HG03139 (cell line): ENCODE measurements at regions not wholly inside any gene's neighbourhood (a gene's known extent, or its start where the extent isn't known, plus 50 kb on each side); places are given as distances from the start of the nearest gene placed in this dataset.
"Not testable (repeated sequence)": the region's sequence is repeated elsewhere in the genome, so short reads cannot be mapped to it uniquely, and the experiment has no call there.

Experiments
- ATAC-seq: cut with Tn5 transposase; IDR thresholded peaks from one replicate; pipeline ENCODE4 v1.9.1; 2021; ENCODE audit not compliant: unreplicated experiment

DNA sequence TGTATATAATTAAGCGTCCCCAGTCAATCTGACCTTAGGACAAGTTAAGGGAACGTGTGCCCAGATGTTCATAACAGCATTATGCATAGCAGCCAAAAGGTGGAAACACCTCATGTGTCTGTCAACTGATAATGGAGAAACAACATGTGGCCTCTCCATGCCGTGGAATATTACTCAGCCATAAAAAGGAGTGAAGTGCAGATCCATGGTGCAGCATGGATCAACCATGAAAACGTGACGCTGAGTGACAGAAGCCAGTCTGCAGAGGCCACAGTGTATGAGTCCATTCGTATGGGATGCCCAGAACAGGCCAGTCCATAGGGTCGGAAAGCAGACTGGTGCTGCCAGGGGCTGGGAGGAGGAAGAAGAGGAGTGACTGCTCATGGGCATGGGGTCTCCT is 161.0 kb upstream of the CIBAR2 start:
- no peak for ATAC-seq

DNA sequence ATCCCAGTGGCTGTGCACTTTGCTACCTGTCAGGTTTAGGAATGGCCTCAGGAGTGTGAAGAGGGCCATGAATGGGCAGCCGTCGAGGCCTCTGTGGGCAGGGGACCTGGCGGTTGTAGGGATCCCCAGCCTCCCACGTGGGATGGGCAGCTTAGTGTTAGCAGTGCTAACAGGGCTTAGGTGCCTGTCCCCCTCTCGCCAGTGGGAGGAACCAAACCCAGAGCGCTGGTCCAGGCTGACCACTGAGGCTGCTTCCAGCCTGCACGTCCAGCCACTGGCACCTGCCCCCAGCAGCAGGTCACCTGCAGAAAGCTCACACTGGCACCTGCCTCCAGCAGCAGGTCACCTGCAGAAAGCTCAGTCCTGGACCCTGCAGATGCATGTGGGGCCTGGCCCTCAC is 162.2 kb upstream of the CIBAR2 start:
- no peak for ATAC-seq

DNA sequence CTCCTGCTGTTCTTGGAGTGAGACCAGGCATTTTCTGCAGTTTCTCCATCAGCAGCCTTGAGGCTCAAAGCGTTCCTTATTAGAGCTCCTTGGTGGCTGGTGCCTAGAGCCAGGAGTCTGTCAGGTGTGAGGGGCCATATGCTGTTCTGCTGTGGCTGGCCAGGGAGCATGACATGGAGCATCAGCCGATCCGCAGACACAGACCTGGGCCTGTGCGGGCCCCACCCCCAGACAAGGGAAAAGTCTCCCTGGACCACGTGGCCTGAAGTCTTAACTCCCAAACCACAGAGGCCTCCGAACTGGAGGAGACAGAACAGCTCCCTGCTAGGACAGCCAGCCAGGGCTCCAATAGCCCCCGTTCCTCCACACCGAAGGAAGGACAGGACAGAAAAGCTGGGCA is 162.7 kb upstream of the CIBAR2 start:
- ATAC-seq: no peak

DNA sequence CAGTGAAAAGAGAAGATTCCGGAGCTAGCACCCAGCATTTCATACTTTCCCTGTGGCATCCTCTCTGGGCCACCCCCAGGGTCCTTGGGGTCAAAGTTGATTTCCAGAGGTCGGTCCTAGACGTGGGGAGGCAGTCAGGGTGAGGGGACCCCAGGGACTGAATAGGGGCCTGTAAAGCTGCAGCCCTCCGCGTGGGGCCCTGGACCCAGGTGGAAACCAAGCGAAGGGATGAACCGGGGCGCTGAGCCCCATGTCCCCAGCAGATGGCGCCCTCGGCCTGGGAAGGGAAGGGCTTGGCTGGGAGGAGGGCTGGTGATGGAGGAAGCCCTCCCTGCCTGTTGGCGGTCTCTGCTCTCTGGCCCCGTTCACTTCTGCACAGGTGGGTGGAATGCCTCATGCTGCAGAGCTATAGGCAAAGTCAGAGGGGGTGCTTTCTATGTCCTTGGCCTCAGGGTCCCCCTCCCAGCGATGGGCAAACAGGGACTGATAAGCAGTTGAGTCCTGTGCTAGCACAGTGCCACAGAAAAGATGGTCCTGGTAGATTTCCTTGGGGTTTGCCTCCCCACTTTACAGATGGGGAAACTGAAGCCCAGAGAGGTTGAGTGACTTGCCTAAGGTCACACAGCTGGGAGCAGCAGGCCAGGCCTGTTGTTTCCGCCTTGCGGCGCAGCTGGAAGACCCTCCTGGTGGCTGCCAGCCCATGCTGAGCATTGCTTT is 163.4 kb upstream of the CIBAR2 start:
- no peak for ATAC-seq

DNA sequence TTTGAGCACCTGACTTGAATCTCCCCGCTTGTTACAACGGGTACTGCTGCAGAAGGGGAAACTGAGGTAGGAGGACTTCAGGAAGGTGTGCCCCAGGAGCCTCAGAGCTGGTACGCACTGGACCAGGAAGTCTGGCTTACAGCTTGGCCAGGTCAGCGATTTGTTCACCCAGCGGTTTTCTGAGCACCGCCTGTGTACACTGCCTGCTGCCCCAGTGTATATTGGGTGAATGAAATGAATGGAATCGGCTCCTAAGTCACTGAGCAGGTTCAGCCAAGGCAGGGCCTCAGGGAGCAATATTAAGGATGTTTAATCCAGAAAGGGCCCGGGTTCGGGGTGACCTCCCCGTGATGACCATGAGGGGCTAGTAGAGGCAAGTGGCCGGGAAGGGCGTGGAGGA is 164.0 kb upstream of the CIBAR2 start:
- no peak for ATAC-seq

DNA sequence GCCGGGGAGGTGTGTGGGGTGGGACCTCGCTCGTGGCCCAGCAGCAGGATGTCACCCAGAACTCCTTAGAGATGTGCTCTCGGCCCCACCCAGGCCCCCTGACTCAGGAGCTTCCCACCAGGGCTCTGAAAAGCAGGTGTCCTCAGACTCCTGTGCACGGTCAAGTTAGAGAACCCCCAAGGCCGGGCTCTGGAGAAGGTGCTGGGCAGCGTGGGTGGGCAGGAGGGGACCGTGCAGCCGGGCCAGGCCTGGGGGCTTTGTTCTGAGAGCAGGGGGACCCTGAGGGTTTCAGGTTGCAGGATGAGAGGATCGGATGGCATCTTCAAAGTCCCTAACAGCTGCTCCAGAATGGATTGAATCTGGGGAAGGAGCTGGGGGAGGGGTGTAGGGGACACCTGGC is 164.4 kb upstream of the CIBAR2 start:
- no peak for ATAC-seq

DNA sequence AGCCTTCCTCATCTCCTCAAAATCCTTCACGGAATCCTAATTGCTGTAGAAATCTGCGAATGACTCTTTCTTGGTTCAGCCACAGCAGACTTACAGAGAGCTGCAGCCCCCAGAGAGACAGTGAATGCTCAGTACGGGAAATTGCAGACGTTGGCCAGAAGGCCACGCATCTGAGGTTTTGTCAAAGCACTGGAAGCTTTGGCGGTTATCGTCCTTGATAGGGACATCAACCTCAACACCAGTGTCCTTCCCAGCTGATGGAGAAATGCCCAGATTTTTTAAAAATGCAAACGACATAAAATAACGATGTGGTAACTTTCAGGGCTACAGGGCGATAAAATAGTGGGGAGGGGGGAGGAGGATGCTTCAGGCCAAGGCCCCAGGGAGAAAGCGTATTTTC is 166.6 kb upstream of the CIBAR2 start:
- ATAC-seq: no peak

DNA sequence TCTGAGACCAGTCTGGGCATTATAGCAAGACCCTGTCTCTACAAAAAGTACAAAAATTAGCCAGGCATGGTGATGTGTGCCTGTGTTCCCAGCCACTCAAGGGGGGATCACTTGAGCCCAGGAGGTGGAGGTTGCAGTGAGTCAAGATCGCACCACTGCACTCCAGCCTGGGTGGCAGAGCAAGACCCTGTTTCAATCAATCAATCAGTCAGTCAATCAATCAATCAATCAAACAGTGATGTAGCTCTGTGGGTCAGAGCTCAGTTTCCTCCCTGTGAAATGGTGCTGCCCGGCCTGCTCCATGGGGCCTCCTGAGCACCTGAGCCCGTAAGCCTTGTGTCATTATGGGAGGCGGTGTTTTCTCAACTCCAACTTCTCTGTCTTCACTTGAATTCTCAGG is 167.1 kb upstream of the CIBAR2 start:
- ATAC-seq: no peak

DNA sequence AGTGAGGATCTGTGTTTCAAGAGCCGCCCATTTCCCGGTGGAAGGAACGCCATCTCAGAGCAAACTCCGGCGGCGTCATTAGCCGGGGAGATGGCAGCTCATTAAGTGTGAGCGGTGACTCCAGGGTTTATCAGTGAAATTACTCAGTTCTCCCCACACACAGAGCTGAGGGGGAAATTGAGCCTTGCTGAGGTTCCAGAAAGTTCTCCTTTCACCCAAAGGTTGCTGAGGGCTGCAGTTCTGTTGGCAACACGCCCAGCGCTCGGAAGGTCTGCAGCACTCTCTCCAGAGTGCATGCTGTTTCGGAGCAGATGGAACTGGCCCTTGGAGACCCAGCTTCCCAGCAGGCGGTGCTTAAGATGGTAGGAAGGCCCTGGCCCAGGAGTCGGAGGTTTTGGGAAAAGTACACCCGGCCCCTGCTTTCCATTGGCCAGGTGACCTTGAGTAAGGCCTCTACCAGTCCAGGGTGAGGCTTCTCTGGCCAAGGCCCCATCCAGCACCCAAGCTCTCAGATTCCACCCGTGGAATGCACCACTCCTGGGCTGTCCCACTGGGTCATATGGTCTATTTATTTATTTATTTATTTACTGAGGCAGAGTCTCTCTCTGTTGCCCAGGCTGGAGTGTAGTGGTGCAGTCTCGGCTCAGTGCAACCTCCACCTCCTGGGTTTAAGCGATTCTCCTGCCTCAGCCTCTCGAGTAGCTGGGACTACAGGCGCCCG is 167.7 kb upstream of the CIBAR2 start:
- ATAC-seq: no peak

DNA sequence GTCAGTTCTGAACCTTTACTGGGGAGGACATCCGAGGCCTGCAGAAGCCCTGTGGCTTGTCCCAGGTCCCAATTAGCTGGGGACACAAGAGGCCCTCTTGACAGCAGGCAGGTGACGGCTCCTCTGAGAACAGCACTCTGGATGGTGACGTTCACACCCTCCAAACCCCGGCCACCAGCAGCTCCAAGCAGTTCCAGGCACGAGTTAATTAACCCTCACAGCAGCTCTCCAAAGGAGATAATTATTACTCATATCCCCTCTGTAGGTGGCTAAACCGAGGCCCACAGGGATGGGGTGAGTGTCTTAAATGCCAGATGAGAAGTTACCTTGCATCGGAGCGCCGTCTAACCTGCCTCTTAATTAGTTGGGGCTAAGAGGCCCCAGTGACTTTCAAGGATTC is 168.9 kb upstream of the CIBAR2 start:
- no peak for ATAC-seq

DNA sequence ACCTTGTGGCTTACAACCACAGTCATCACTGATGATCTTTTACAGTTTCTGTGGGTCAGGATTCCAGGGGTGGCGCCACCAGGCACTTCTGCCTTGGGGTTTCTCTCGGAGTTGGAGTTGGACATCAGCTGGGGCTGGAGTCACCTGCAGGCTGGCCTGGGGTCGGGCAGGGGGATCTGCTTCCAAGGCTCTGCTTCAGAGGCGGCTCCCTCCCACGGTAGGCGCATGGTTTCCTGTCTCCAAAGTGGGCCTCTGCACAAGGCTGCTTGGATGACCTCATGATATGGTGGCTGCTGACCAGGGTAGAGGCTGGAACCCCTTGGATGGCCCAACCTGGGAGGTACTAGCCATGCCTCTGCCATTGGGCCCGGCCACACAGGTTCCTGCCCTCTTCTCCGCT is 170.6 kb upstream of the CIBAR2 start:
- no peak for ATAC-seq

DNA sequence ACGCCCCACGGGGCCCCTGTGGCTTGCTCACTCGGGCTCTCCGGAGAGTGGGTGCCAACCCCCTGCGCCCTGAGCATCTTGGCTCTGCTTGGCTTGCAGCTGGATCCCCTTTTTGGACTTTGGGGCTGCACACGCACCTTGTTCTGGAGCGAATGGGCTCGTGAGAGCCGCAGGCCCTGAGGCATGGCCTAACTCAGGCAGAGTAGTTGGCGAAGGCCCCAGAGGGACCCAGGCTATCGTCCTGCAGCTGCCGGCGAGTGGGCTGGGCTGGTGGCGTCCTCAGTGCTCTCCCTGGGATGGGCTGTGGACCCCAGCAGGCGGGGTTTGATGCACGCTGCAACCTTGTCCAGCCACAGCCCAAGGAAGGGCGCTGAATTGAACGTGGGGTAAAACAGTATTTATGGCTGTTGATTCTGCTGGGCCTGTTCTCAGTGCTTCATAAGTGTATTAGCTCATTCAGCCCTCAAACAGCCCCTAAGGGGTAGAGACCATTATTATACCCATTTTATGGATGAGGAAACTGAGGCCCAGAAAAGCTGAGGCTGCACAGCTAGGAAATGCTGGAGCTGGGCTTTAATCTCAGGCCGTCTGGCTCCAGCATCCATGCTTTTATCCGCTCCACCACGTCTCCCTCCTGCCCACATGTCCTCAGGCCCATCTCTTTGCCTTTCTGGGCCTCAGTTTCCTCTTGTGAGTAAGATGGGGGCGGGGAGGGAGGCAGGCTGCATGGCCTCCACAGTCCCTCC is 171.2 kb upstream of the CIBAR2 start:
- ATAC-seq: no peak

DNA sequence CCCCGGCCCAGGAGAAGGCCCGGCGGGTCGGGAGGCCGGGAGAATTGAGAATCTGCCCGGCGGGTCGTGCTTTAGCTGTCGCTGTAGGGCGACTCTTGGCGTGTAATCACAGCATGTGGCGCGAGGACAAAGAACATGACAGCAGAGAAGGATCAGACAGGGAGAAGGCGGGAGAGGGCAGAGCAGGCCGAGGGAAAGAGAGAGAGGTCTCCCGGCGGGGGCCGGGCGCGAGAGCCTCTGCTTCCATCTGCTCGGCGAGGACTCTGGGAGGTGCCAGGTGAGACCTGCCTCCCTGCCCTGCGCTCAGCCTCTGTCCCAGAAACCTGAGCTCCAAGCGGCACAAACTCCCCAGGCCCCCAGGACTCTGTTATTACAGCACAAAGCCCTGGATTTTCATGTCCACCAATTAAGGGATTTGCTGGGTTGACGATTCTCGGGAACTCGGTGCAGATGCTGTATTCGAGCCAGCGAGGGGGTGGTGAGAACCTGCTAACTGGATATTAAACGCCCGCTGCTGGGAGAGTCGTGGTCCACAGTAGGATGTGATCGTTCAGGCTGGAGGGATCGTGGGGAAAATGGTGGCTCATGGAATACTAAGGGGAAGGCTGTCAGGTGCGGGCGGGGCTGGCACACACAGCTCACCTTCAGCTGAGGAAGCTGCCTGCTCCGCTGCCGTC is 172.0 kb upstream of the CIBAR2 start:
- ATAC-seq: no peak

DNA sequence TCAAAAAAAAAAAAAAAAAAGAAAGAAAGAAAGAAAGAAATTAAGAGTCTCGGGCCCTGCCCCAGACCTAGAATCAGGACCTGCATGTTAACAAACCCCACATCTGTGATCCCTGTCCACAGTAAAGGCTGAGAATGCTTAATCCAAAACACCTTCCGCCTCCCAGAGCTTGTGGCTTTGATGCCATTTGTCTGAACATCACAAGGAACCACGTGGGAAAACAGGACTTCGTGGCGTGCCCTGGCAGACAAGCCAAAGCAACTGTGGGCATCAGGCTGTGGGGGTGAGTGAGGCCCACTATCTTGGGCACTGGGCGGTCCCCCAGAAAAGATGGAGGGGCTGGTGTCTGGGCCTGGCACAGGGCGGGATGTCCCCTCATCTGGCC is 173.4 kb upstream of the CIBAR2 start:
- no peak for ATAC-seq

DNA sequence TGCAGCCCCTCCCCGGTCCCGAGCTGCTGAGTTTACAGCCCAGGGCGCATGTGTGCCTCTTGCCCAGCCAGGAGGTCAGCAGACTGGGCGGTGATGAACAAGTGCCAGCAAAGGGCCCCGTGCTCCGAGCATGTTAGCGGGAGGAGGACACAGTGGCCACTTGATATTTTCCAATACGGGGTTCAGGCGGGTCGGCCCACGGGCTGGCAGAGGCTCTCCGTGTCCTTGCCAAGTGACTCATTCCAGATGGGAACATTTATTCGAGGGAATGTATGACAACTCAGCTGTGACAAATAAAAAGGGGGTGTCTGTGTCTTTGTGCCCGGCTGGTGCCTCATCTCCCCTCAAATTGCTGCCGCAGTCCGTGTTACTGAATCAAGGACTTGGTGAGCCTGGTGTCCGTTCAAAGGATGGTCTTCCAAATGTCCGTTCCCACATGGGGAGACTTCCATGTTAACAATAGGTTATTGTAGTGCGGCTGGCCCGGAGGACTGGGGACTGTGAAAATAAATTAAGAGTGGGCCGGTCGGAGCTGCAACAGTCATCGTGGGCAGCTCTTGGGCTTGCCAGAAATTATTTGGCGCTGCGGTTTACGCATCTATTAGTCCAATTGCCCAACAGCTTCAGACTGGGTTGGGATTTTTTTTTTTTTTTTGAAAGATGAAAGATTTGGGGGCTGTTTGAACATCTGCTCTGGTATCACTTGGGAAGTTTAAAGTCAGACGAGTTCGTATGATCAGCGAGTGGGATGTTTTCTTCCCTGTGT is 174.0 kb upstream of the CIBAR2 start:
- ATAC-seq: no peak

DNA sequence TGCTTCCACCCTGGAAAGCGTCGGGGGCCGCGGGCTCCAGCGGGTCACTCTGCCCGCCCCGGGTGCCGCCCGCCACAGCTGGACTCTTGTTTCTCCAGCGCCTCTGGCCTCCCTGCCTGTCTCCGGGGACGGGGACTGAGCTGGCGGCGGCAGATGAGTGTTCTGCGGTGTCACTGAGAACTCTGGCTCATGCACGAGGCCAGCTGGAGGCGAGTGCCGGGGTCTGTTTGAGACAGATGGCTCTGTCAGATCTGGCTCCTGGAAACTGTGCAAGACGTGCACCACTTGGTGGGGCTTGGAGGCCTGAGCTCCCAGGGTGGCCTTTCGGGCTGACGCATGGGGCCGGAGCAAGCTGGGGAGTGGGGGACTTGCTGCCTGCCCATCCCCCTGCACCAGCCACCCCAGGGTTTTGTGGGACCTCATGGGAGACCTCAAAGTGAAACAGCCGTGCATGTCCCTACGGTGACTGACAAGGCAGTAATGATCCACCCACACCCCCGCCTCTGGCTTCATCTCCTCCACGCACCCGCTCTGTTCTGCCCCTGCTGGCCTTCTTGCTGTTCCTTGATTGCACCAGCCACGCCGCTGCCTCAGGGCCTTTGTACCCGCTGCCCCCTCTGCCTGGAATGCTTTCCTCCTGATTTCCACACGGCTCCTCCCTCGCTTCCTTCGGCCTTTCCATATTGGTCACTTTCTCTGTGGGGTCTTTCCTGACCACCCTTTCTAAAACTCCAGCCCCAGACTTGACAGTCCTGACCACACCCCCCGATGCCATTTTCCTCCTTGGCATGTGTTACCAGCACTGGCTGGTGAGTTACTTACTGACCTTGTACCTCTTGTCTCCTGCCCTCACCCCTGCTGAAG is 174.9 kb upstream of the CIBAR2 start:
- no peak for ATAC-seq

DNA sequence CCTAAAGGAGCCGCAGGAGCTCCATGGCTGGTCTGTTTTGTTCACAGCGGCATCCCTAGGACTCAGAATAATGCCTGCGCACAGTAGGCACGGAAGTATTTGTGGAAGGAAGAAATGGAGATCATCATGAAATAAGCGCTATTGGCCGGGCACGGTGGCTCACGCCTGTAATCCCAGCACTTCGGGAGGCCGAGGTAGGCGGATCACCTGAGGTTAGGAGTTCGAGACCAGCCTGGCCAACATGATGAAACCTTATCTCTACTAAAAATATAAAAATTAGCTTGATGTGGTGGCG is 175.5 kb upstream of the CIBAR2 start:
- ATAC-seq: not testable (repeated sequence)

DNA sequence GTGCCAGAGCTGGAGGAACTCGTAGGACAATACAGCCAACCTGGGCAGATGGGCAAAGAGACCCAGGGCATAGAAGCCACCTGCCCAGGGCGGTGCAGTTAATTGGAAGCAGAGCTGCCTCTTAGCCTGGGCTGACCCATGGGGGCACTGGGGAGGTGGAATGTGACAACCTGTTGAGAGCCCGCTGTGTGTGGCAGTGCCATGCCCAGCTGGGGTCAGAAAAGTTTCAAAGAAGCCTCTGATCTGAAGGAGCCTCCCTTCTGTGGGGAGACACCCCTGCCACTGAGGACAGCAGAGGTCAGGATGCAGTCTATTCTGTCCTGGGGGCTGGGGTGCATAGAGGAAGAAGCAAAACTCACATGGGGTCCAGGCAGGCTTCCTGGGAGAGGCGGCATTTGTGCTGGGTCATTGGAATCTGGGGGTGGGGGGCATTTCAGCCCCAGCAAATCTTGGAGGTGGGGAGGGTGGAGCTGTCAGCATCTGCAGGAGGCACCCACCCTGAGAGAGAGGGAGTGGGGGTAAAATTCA is 176.1 kb upstream of the CIBAR2 start:
- ATAC-seq: no peak

DNA sequence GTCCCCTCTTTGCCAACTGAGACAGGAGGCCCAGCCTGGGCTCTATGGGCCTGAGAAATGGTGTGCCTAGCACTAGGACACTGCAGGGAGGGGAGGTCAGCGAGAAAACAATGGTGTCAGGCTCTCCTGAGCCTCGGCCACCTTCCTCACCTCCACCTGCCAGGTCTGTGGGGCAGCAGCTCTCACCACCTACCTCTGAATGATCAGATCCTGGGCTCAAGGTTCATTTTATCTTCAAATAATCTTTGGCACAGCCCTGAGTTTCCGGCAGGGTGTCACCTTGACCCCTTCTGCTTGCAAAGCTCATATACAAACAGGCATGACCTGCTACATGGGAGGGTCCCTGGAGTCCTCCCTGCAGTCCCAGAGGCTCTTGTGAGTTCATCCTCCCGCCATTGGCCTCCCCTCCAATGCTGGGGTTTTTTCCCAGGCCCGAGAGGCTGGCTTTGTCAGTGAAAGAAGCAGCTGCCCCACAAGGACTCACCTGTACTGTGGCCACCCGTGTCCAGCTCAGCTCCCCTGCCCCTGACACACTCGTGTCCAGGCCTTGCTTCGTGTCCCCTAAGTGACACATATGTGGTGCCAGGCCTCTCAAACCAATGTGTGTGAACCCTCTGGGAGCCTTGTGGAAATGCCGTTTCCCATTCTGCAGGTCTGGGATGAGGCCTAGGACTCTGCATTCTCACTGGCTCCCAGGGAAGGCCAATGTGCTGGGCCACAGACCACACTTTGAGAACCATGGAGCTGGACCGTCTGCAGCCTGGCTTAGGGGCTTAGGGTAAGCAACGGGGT is 176.8 kb upstream of the CIBAR2 start:
- no peak for ATAC-seq
